ENCODE measurements at regions not wholly inside any gene's neighbourhood (a gene's known extent, or its start where the extent isn't known, plus 50 kb on each side); places are given as distances from the start of the nearest gene placed in this dataset.

GRCh38 chr7:85638394-85638793 lies 451.5 kb upstream of the SEMA3D start:
- H3K4me3 ChIP-seq = no peak overlapping the region
- intact Hi-C loops (cut with DNase I) = no loop called here
- no peak for TF ChIP-seq CTCF (IDR thresholded peaks at IDR 0.05)

GRCh38 chr7:85634951-85635350 lies 448.1 kb upstream of the SEMA3D start:
- Histone ChIP-seq H3K27me3 (no peaks in the 10 kb centered on the region), H3K4me1 (no peaks in the 10 kb centered on the region), H3K27ac (no peak overlapping the region), H3K36me3 (no peaks in the 10 kb centered on the region), H3K9me3 (no peaks in the 10 kb centered on the region), H3K4me3 (no peak overlapping the region)
- intact Hi-C loops (cut with DNase I) = no loop called here
- no peak for TF ChIP-seq CTCF (IDR thresholded peaks at IDR 0.05)
- DNase-seq (ENCODE audit: low spot score in 2 of 2) = no peak

More at GRCh38 chr7:85638394-85638793, 451.5 kb upstream of the SEMA3D start:
- Histone ChIP-seq H3K27me3 (no peaks in the 10 kb centered on the region), H3K36me3 (no peaks in the 10 kb centered on the region), H3K4me1 (no peaks in the 10 kb centered on the region), H3K27ac (no peak overlapping the region), H3K9me3 (no peaks in the 10 kb centered on the region)
- no peak for DNase-seq (ENCODE audit: low spot score in 2 of 2)

GRCh38 chr7:85630904-85631600 lies 444.2 kb upstream of the SEMA3D start:
- Histone ChIP-seq H3K4me1 (no peaks in the 10 kb centered on the region), H3K36me3 (no peaks in the 10 kb centered on the region), H3K27me3 (no peaks in the 10 kb centered on the region), H3K9me3 (no peaks in the 10 kb centered on the region), H3K4me3 (no peak overlapping the region), H3K27ac (no peak overlapping the region)
- intact Hi-C loops (cut with DNase I) = no loop called here
- no peak for DNase-seq (ENCODE audit: low spot score in 2 of 2)
- no peak for TF ChIP-seq CTCF (IDR thresholded peaks at IDR 0.05)

GRCh38 chr7:85627791-85628586 lies 441.1 kb upstream of the SEMA3D start:
- no peaks in the 10 kb centered on the region for H3K4me1 ChIP-seq
- intact Hi-C loops (cut with DNase I) = no loop called here
- H3K27me3 ChIP-seq = no peaks in the 10 kb centered on the region
- H3K36me3 ChIP-seq = no peaks in the 10 kb centered on the region
- no peak for DNase-seq (ENCODE audit: low spot score in 2 of 2)
- TF ChIP-seq CTCF (IDR thresholded peaks at IDR 0.05) = no peak
- H3K27ac ChIP-seq = no peak overlapping the region
- no peaks in the 10 kb centered on the region for H3K9me3 ChIP-seq
- H3K4me3 ChIP-seq = no peak overlapping the region

GRCh38 chr7:85622059-85622458 lies 435.2 kb upstream of the SEMA3D start:
- H3K9me3 ChIP-seq = no peaks in the 10 kb centered on the region
- intact Hi-C loops (cut with DNase I) = no loop called here
- H3K27ac ChIP-seq = no peak overlapping the region
- H3K36me3 ChIP-seq = no peaks in the 10 kb centered on the region
- no peak for TF ChIP-seq CTCF (IDR thresholded peaks at IDR 0.05)
- no peak overlapping the region for H3K4me3 ChIP-seq
- no peak for DNase-seq (ENCODE audit: low spot score in 2 of 2)
- H3K4me1 ChIP-seq = no peaks in the 10 kb centered on the region
- H3K27me3 ChIP-seq = no peaks in the 10 kb centered on the region

Data from ascending aorta (tissue), 2 donors.